Lower leg skin (tissue), 3 donors: ENCODE measurements at regions not wholly inside any gene's neighbourhood (a gene's known extent, or its start where the extent isn't known, plus 50 kb on each side); places are given as distances from the start of the nearest gene placed in this dataset.

Experiments
- POLR2A ChIP-seq, 2 donors: fragments of 450-650 bp; IDR thresholded peaks; one replicate each; pipeline ENCODE4 v1.6.1; 2016 to 2017; ENCODE audit warnings: antibody characterized with exemption in 2 of 2, mild to moderate bottlenecking in 1 of 2, moderate library complexity in 1 of 2
- TF ChIP-seq, protein P1 (sequence below), 3 donors: fragments of 450-650 bp; IDR thresholded peaks; one replicate each; pipeline ENCODE4 v1.5.1; 2016; ENCODE audit warnings: antibody characterized with exemption in 3 of 3, mild to moderate bottlenecking in 3 of 3, moderate library complexity in 2 of 3

DNA sequence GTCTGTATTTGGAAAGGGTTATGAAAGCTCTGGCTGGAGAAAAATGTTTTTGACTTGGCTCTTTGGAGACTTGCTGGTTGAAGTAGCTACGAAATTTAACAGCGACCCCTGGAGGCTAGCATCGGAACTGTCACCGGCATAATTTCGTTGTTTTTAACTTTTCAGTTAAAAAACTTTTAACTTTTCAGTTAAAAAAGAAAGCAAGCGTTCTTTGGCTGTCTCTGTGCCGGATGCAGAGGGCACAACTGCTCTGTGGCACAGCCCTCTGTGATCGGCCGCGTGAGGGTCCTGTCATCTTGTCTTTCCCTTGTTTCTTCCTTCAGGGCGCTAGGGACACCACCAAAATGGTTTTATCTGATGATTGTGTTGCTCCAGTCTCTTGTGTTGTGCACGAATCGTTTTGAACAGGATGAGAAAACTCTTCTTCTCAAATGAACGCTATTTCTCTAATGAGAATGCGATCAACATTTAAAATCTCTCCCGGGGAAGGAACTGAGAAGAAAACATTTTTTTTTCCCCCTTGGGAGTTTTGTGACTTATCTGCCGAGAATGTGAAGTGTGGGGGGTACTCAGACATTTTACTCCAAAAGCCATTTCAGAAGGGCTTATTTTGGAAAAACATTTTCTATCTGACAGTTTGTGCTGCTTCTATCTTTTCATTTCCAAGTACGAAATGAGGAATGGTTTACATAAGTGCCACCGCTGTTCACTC, 57.1 kb downstream of the ADCYAP1 start:
- TF ChIP-seq, protein P1, sequence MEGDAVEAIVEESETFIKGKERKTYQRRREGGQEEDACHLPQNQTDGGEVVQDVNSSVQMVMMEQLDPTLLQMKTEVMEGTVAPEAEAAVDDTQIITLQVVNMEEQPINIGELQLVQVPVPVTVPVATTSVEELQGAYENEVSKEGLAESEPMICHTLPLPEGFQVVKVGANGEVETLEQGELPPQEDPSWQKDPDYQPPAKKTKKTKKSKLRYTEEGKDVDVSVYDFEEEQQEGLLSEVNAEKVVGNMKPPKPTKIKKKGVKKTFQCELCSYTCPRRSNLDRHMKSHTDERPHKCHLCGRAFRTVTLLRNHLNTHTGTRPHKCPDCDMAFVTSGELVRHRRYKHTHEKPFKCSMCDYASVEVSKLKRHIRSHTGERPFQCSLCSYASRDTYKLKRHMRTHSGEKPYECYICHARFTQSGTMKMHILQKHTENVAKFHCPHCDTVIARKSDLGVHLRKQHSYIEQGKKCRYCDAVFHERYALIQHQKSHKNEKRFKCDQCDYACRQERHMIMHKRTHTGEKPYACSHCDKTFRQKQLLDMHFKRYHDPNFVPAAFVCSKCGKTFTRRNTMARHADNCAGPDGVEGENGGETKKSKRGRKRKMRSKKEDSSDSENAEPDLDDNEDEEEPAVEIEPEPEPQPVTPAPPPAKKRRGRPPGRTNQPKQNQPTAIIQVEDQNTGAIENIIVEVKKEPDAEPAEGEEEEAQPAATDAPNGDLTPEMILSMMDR (IDR thresholded peaks at IDR 0.05) = no peak
- no peak for TF ChIP-seq POLR2A (IDR thresholded peaks at IDR 0.05)
